ENCODE measurements at regions not wholly inside any gene's neighbourhood (a gene's known extent, or its start where the extent isn't known, plus 50 kb on each side); places are given as distances from the start of the nearest gene placed in this dataset.

GRCh38 chr7:84847790-84848189 lies 339.1 kb downstream of the SEMA3D start:
- no peak overlapping the region for H2AFZ ChIP-seq (ENCODE audit: control insufficient read depth, low read depth, low read length)
- ATAC-seq (peak; percentile 58), DNase-seq (ENCODE audit: low read depth, low spot score) (no peak), FAIRE-seq (no peak)
- H4K20me1 ChIP-seq (ENCODE audit: control insufficient read depth, insufficient read depth), result no peaks in the 10 kb centered on the region
- no peak overlapping the region for H3K9ac ChIP-seq (ENCODE audit: control insufficient read depth, insufficient read depth, low read length)
- BruUV-seq (replicated peaks), result no TSS peak
- H3K4me2 ChIP-seq (ENCODE audit: control insufficient read depth, insufficient read depth), result no peak overlapping the region
- intact Hi-C loops (cut with micrococcal nuclease; ENCODE audit: unreplicated experiment), result no loop called here
- in situ Hi-C loops (cut with MboI), result no loop called here
- no peak overlapping the region for H3K4me3 ChIP-seq
- ChIA-PET POLR2A (no interaction called here), CTCF (no interaction called here), SMC1A (ENCODE audit: uncharacterized antibody, unreplicated experiment) (no interaction called here), RAD21 (ENCODE audit: unreplicated experiment) (no interaction called here)
- no peak overlapping the region for H3K27ac ChIP-seq (ENCODE audit: control insufficient read depth, insufficient read depth)
- H3K27me3 ChIP-seq (replicated peaks in 1 of 2; ENCODE audit: control insufficient read depth in 2 of 2, insufficient read depth in 2 of 2, low read length in 1 of 2), result no peaks in the 10 kb centered on the region
- no peaks in the 10 kb centered on the region for H3K36me3 ChIP-seq (ENCODE audit: control insufficient read depth in 2 of 2, insufficient read depth in 2 of 2, low read length in 1 of 2)
- H3K79me2 ChIP-seq (ENCODE audit: control insufficient read depth, insufficient read depth, low read length), result no peaks in the 10 kb centered on the region
- no peaks in the 10 kb centered on the region for H3K4me1 ChIP-seq (ENCODE audit: control insufficient read depth, insufficient read depth, low read length)
- 0% methylated on average over 3 of the region's 3 CpGs for WGBS (ENCODE audit: insufficient coverage, insufficient replicate concordance, low lambda C conversion rate, missing lambda C conversion rate)
- TF ChIP-seq CHD2 (IDR thresholded peaks at IDR 0.05; ENCODE audit: borderline replicate concordance, low read depth, low read length), result no peak
- TF ChIP-seq CREM (IDR thresholded peaks at IDR 0.05; ENCODE audit: low read depth), result no peak
- TF ChIP-seq, protein P1, sequence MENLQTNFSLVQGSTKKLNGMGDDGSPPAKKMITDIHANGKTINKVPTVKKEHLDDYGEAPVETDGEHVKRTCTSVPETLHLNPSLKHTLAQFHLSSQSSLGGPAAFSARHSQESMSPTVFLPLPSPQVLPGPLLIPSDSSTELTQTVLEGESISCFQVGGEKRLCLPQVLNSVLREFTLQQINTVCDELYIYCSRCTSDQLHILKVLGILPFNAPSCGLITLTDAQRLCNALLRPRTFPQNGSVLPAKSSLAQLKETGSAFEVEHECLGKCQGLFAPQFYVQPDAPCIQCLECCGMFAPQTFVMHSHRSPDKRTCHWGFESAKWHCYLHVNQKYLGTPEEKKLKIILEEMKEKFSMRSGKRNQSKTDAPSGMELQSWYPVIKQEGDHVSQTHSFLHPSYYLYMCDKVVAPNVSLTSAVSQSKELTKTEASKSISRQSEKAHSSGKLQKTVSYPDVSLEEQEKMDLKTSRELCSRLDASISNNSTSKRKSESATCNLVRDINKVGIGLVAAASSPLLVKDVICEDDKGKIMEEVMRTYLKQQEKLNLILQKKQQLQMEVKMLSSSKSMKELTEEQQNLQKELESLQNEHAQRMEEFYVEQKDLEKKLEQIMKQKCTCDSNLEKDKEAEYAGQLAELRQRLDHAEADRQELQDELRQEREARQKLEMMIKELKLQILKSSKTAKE (IDR thresholded peaks at IDR 0.05; ENCODE audit: low read depth, poor library complexity, severe bottlenecking), result no peak
- TF ChIP-seq, protein P2, sequence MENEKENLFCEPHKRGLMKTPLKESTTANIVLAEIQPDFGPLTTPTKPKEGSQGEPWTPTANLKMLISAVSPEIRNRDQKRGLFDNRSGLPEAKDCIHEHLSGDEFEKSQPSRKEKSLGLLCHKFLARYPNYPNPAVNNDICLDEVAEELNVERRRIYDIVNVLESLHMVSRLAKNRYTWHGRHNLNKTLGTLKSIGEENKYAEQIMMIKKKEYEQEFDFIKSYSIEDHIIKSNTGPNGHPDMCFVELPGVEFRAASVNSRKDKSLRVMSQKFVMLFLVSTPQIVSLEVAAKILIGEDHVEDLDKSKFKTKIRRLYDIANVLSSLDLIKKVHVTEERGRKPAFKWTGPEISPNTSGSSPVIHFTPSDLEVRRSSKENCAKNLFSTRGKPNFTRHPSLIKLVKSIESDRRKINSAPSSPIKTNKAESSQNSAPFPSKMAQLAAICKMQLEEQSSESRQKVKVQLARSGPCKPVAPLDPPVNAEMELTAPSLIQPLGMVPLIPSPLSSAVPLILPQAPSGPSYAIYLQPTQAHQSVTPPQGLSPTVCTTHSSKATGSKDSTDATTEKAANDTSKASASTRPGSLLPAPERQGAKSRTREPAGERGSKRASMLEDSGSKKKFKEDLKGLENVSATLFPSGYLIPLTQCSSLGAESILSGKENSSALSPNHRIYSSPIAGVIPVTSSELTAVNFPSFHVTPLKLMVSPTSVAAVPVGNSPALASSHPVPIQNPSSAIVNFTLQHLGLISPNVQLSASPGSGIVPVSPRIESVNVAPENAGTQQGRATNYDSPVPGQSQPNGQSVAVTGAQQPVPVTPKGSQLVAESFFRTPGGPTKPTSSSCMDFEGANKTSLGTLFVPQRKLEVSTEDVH (IDR thresholded peaks at IDR 0.05; ENCODE audit: low read depth, partially characterized antibody), result no peak
- TF ChIP-seq NR2F1 (conservative IDR thresholded peaks at IDR 0.05), result no peak
- no peak for TF ChIP-seq TCF12 (IDR thresholded peaks at IDR 0.05; ENCODE audit: low read depth, low read length)
- no peaks in the 10 kb centered on the region for H3K9me3 ChIP-seq (replicated peaks; ENCODE audit: control insufficient read depth, insufficient read depth, low read length)

All from GM12878 (cell line).